GM19324 (cell line): ENCODE measurements at regions not wholly inside any gene's neighbourhood (a gene's known extent, or its start where the extent isn't known, plus 50 kb on each side); places are given as distances from the start of the nearest gene placed in this dataset.

ENCODE experiments used
- ATAC-seq: cut with Tn5 transposase; IDR thresholded peaks from one replicate; pipeline ENCODE4 v1.9.1; 2021; ENCODE audit warnings: mild to moderate bottlenecking, moderate library complexity; ENCODE audit not compliant: unreplicated experiment, low FRiP score

DNA sequence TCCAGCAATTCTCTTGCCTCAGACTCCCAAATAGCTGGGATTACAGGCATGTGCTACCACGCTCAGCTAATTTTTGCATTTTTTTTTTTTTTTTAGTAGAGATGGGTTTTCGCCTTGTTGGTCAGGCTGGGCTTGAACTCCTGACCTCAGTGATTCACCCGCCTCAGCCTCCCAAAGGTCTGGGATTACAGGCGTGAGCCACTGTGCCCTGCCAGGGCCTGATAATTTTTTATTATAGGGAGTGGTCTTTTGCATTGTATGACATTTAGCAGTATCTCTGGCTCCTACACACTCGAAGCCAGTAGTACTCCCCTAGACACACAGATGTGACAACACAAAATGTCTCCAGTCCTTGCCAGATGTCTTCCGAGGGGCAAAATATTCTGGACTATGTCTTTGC, 124.0 kb downstream of the DKK1 start:
- ATAC-seq: no peak

- no peak for ATAC-seq
Observed at GRCh38 chr10:52440612-52441285, 126.7 kb downstream of the DKK1 start.

DNA sequence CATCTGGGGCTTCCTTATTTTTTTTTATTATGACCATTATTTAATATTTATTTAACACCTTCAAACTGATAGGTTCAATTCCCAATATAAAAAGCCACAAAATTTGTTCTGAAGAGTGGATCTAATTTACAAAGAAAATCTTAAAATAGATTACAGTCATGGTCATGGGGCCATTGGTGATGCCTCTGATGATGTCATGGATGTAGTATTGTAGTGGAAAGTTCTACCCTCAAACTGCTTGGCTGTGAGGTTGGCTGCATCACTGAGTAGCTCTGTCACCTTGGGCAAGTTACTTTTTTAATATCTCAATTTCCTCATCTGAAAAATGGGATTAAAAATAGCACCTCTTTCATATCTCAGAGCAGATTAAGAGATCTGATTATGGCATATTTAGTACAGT, 128.5 kb downstream of the DKK1 start:
- no peak for ATAC-seq

- ATAC-seq: no peak
Observed at GRCh38 chr10:52443419-52444388, 129.6 kb downstream of the DKK1 start.

DNA sequence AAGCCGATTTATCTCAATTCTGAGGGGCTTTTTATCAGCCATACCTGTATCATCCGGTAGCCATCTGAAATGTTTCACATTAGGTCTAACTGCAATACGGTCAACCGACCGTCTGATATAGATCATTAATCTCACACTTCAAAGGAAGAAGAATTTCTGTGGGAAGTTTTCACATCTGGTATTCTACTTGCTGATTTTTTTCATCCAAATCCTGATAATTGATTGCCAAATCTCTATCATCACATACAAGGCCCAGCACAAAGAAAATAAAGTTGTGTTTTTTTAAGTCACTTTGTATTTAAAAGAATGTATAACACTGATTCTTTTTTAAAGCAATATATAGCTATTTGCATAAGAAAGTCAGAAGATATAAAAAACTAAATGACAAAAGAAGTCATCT, 132.3 kb downstream of the DKK1 start:
- ATAC-seq: no peak

- no peak for ATAC-seq
Observed at GRCh38 chr10:52447931-52448353, 133.9 kb downstream of the DKK1 start.

- ATAC-seq: no peak
Observed at GRCh38 chr10:52450762-52451291, 136.7 kb downstream of the DKK1 start.

GRCh38 chr10:52451817-52452216, 137.7 kb downstream of the DKK1 start:
- ATAC-seq: no peak

DNA sequence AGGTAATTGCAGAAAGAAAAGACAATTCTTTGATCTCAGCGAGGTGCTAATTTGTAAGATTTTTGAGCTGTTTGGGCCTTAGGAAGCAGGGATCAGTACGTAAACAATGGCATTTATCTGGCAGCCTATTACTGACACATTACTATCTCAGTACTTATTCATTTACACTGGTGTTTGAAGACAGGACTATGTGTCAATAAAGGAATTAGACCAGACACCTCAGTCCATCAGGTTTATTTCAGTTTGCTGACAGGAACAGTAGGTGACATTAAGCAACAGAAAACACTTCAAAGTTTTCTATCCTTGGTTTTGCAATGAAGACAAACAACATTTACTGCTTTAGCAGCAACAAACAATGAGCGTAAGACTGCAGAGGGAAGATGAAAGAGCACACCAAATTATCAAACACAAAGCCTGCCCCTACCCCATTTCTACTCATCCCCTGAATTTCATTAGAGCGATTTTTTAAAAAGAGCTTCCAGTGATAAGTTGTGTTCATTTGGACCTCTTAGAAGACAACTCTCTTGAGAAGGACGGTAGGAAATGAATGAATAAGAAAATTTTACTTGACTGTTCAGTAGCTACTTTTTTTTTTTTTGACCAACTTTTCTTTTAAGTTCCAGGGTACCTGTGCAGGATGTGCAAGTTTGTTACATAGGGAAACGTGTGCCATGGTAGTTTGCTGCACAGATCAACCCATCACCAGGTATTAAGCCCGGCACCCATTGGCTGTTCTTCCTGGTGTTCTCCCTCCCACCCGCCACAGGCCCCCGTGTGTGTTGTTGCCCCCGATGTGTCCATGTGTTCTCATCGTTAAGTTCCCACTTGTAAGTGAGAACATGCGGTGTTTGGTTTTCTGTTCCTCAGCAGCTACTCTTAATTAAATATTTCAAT, 138.8 kb downstream of the DKK1 start:
- no peak for ATAC-seq

DNA sequence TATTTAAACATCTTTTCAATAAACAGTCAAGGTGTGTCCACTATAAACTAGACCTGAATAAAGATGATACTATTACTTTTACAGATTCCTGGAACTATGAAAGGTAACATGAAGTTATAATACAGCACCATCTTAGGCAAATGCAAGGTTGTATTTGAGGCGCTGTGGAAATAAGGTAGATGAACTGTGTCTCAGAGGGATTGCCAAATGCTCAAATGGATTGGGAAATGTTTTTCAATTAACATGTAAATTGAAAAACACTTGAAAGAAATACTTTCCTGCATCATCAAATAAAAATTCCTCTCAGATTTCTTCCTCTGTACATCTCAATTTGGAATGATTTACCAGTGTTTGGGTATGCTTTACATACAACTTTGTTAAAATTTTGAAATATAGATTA, 139.4 kb downstream of the DKK1 start:
- ATAC-seq: no peak

DNA sequence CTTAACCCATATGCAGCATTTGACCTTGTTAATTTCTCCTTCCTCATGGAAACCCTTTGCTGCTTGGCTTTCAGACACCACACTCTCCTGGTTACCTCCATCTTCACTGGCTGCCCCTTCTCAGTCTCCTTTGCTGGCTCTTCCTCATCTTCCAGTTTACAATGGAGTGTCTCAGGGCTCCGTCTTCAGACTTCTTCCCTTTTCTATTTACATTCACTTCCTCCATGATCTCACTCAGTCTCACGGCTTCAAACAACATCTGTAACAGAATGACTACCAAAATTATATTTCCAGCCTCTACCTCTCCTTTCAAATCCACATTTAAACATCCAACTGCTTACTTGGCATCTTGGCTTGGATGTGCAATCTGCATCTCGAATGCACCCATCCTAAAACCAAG, 140.4 kb downstream of the DKK1 start:
- ATAC-seq: no peak

GRCh38 chr10:52455098-52455497, 141.0 kb downstream of the DKK1 start:
- ATAC-seq: no peak

DNA sequence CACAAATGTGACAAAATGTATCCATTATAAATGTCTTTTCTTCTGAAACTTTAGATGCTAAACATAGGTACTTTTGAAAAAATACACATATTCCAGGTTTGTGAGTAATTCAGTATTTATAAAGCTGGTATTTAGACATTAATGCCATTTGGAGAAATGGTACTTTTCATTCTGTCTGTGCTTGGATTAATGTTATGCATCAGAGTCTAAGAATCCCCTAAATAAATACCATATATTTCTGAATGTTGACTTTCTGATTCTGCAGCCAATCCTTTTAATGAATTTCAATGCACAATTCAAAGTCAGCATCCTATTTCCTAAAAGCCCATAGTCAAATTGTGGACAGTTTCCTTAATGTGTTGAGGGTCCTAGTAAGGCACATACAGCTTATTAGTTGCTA, 145.0 kb downstream of the DKK1 start:
- no peak for ATAC-seq

- ATAC-seq: no peak
Observed at GRCh38 chr10:52463826-52464225, 149.7 kb downstream of the DKK1 start.

DNA sequence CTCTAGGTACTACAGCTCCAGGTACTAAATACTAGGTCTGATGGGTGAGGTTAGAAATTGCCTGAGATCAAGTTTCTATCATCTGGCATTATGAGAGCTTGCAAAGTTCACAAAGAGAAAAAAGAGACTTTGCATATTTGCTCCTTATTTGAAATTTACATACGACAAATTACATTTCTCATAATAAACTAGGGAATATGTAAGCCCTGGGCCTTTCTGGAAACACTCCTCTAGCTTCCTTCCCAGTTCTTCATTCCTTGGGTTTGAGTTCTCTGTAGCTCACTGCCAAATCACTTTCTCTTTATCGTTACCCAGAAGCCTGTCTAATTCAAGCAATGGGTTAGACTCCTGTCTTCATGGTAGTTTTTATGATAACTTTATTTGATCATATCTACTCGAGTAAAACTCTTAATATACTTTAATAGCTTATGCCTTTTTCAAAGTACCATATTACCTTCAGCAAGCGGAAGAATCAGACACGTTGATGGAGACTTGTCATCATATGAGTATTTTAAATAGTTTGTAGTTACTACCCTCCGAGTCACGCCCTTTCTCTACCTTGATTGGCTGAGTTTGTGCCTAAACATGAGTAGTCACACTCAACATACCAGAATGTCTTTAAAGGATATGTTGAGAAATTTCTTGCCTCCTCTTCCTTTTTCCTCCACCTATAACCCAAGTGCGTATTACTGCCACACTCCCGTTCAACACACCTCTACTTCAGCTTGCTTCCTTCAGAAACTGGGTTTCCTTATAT, 150.5 kb downstream of the DKK1 start:
- ATAC-seq: no peak

- no peak for ATAC-seq
Observed at GRCh38 chr10:52465202-52465601, 151.1 kb downstream of the DKK1 start.

DNA sequence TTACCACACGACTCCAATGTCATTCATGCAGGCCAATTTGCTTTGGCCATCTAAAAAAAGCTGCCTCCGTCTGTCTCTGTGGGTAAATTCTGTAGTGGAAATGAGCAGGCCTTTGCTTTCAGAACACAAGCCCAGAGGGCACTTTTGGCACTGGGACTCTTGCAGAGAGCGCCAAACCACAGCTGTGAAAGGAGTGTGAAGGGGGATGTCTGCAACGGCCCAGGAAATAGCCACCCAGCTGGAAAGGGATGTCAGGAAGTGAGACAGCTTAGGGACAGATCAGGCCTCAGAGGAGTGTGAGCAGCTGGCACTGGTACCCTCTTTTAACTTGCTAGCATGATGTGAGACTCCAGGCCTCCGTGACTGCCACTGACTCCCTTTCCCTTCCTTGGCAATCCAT, 152.4 kb downstream of the DKK1 start:
- ATAC-seq: peak; percentile 43

DNA sequence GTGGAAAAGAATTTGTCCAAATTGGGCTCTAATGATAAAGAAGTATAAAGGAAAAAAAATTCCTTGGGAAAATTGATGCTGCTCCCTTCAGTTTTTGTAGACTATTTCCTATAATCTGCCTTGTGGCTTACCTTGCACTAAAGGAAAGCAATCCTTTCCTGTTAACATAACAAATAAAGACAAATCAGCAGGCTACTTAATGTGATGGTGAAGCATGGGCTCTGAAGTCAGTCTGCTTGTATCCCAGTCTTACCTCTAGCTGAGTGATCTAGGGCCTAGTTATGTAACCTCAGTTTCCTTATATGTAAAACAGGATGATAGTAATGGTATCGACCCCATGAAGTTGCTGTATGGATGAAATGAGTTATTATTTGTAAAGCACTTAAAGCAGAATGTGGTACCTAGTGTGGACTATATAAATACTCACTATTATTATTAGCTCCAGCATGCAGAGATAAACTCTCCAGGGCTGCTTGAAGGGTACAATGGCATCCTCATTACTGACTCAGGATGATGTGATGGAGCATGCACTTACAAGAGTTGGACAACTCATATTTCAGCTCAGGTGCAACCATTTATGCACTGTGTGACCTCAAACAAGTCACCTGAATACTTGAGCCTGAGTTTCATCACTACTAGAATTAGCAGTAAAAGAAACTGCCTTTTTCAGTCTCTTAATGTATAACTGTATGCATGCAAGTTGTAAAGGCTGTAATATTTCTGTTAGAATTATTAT, 156.1 kb downstream of the DKK1 start:
- ATAC-seq: no peak
